ENCODE measurements at regions not wholly inside any gene's neighbourhood (a gene's known extent, or its start where the extent isn't known, plus 50 kb on each side); places are given as distances from the start of the nearest gene placed in this dataset.

DNA sequence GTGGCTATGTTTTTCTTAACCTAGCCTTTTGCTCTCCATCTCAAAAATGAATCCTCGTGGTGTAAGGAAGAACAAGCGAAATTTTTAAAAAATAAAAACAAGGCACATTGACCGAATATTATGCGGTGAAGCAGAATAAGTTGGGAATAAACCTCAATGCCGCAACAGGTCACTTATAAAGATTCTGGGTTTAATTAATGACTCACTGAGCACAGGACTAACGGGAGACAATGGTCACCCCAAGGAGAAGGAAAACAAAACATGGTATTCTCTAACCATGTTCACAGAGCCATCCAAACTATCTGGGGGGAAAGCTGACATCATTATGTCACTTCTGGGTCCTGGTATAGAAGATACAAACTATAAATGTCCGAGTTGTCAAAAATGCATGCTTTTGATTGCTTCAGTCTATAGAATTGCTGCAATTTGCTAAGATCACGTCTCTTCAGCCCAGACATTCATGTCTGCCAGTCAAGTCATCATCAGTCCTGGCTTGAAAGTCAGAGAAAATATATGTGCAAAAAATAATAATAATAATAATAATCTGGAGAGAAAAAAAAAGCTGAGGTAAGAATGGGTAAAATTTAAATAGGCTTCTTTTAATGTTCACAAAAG lies 280.6 kb downstream of the NR2F1-AS1 start:
- no peak for DNase-seq (ENCODE audit: low read depth)
- H3K4me3 ChIP-seq (ENCODE audit: low read depth, low read length): no peak overlapping the region
- TF ChIP-seq, protein P1, sequence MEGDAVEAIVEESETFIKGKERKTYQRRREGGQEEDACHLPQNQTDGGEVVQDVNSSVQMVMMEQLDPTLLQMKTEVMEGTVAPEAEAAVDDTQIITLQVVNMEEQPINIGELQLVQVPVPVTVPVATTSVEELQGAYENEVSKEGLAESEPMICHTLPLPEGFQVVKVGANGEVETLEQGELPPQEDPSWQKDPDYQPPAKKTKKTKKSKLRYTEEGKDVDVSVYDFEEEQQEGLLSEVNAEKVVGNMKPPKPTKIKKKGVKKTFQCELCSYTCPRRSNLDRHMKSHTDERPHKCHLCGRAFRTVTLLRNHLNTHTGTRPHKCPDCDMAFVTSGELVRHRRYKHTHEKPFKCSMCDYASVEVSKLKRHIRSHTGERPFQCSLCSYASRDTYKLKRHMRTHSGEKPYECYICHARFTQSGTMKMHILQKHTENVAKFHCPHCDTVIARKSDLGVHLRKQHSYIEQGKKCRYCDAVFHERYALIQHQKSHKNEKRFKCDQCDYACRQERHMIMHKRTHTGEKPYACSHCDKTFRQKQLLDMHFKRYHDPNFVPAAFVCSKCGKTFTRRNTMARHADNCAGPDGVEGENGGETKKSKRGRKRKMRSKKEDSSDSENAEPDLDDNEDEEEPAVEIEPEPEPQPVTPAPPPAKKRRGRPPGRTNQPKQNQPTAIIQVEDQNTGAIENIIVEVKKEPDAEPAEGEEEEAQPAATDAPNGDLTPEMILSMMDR (IDR thresholded peaks at IDR 0.05; ENCODE audit: low read depth, low read length, missing control alignments): no peak
- in situ Hi-C loops (cut with HindIII; ENCODE audit: low sequenced_read_pairs): no loop called here

DNA sequence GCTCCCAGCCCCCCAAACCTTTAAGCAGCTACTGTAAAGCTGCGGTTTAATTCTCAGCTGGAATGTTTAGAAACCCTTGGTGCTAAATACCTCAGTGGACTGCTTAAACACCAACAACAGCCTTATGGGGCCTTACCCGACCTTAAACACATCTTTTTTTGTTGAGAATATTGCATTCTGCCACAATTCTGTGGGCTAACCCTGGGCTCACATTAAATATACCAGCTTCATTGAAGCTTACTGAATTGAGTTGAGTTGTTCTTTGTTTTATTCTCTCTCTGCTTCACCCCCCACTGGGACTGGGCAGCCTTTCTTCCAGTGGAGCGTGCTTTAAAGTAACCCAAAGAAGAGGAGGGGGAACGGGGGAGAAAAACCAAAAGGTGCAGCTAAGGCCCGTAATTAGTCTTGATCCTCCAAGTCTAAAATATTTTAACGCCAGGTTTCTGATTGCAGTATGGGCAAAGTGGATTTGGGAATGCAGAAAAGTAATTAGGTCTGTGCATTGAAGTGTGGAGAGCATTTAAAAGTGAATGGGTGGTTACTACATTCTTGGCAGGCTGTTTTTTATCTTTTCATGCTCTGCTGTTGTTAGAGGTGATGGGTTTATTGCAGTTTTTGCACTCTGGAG lies 281.2 kb downstream of the NR2F1-AS1 start:
- peak; percentile 95 for DNase-seq (ENCODE audit: low read depth)
- H3K4me3 ChIP-seq (ENCODE audit: low read depth, low read length): no peak overlapping the region
- in situ Hi-C loops (cut with HindIII; ENCODE audit: low sequenced_read_pairs): no loop called here
- TF ChIP-seq, protein P1 (IDR thresholded peaks at IDR 0.05; ENCODE audit: low read depth, low read length, missing control alignments): no peak

- TF ChIP-seq, protein P1 (IDR thresholded peaks at IDR 0.05; ENCODE audit: low read depth, low read length, missing control alignments): no peak
- in situ Hi-C loops (cut with HindIII; ENCODE audit: low sequenced_read_pairs): no loop called here
- no peak for DNase-seq (ENCODE audit: low read depth)
- no peak overlapping the region for H3K4me3 ChIP-seq (ENCODE audit: low read depth, low read length)
Observed at GRCh38 chr5:93297116-93297515, 283.9 kb downstream of the NR2F1-AS1 start.

DNA sequence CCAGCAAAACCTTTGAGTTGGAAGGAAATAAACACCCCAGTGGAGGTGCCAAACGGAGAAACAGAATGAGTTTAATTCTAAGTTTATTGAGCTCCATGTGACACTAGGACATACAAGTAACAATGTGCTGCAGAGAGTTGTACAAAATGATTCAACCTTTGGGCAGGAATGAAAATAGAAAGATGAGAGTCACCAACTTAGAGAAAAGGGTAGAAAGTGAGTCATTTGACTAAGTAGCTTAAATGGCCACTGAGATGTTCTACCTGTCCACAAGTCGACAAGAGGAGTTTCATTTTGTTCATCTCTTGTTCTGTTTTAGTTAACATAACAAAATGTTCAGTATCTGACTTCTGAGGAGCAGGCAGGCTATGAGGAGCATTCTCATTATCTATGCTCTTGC lies 284.7 kb downstream of the NR2F1-AS1 start:
- DNase-seq (ENCODE audit: low read depth): no peak
- no peak overlapping the region for H3K4me3 ChIP-seq (ENCODE audit: low read depth, low read length)
- TF ChIP-seq, protein P1 (IDR thresholded peaks at IDR 0.05; ENCODE audit: low read depth, low read length, missing control alignments): no peak
- in situ Hi-C loops (cut with HindIII; ENCODE audit: low sequenced_read_pairs): no loop called here

DNA sequence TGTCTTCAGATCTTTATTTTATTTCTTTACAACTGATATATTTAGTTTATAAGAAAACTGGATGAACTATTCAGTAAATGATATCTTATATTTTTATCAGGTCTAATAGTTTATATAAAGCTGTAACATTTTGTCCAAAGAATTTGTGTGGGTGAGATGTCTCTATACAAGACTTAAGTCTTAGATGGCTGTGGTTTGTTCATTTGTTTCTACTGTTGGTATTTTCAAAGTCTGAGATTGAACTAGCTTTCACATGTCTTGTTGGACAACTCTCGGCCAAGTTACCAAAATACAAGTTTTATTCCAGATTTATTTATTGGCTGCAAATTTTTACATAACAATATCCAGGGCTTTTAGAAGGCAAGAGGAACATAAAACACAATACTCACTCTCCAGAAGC lies 286.0 kb downstream of the NR2F1-AS1 start:
- in situ Hi-C loops (cut with HindIII; ENCODE audit: low sequenced_read_pairs): no loop called here
- no peak for DNase-seq (ENCODE audit: low read depth)
- no peak overlapping the region for H3K4me3 ChIP-seq (ENCODE audit: low read depth, low read length)
- TF ChIP-seq, protein P1 (IDR thresholded peaks at IDR 0.05; ENCODE audit: low read depth, low read length, missing control alignments): no peak

GRCh38 chr5:93294199-93294598 lies 286.8 kb downstream of the NR2F1-AS1 start:
- TF ChIP-seq, protein P1 (IDR thresholded peaks at IDR 0.05; ENCODE audit: low read depth, low read length, missing control alignments): no peak
- no peak overlapping the region for H3K4me3 ChIP-seq (ENCODE audit: low read depth, low read length)
- in situ Hi-C loops (cut with HindIII; ENCODE audit: low sequenced_read_pairs): no loop called here
- no peak for DNase-seq (ENCODE audit: low read depth)

All from astrocyte of the cerebellum (primary cell).